ENCODE measurements at regions not wholly inside any gene's neighbourhood (a gene's known extent, or its start where the extent isn't known, plus 50 kb on each side); places are given as distances from the start of the nearest gene placed in this dataset.

DNA sequence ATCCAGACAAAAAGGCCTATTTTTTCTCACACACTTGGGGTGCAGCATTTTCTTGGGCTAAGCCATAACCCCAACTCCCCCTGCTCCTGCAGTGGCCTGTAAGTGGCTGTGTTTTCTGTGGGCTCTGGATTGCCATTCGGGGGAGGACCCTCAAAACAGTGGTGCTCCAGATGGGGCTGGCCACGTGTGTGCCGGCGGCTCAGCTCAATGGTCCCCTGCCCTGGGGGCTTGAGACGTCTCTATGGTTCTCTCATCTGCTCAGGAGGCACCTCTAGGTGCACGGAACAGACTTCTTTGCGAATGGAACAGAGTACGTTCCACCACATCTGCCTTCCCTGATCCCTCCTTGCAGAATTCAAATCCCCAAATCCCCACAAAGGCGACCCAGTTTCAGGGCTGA, 250.0 kb upstream of the SHH start:
- CTCF ChIA-PET: no interaction called here
- WGBS (ENCODE audit: missing lambda C conversion rate): 54% methylated on average over 9 of the region's 9 CpGs
- Histone ChIP-seq H3K9me3 (no peaks in the 10 kb centered on the region), H3K4me3 (no peak overlapping the region), H3K4me1 (peaks cover 15% of the 10 kb centered on the region), H3K4me2 (no peak overlapping the region), H3K27ac (no peak overlapping the region)
- ATAC-seq: no peak
- POLR2A ChIA-PET: no interaction called here
- no peak for FAIRE-seq
- TF ChIP-seq GATA3 (IDR thresholded peaks at IDR 0.05; ENCODE audit: borderline replicate concordance) (no peak), E2F6 (IDR thresholded peaks at IDR 0.05; ENCODE audit: borderline replicate concordance, low read depth) (no peak), RFX5 (IDR thresholded peaks at IDR 0.05) (no peak), BHLHE40 (IDR thresholded peaks at IDR 0.05; ENCODE audit: low read depth, low read length) (no peak), MAZ (IDR thresholded peaks at IDR 0.05; ENCODE audit: borderline replicate concordance, low read depth, low read length) (no peak), NR3C1 (IDR thresholded peaks at IDR 0.05) (no peak)
- TF ChIP-seq, protein P1, sequence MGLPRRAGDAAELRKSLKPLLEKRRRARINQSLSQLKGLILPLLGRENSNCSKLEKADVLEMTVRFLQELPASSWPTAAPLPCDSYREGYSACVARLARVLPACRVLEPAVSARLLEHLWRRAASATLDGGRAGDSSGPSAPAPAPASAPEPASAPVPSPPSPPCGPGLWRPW (IDR thresholded peaks at IDR 0.05): no peak
- no peak for DNase-seq (ENCODE audit: low read depth in 1 of 2, low spot score in 1 of 2)

- ChIA-PET POLR2A (no interaction called here), CTCF (no interaction called here)
- TF ChIP-seq EP300 (IDR thresholded peaks at IDR 0.05) (no peak), NPAS2 (CRISPR knock-in tag; IDR thresholded peaks at IDR 0.05; ENCODE audit: borderline replicate concordance) (no peak), PBX3 (IDR thresholded peaks at IDR 0.05) (no peak), MYC (IDR thresholded peaks at IDR 0.05; ENCODE audit: borderline replicate concordance, low read length) (no peak), ATOH8 (CRISPR knock-in tag; IDR thresholded peaks at IDR 0.05; ENCODE audit: low read depth) (no peak), ZC3H11A (IDR thresholded peaks at IDR 0.05) (no peak), HDAC2 (IDR thresholded peaks at IDR 0.05) (no peak), EHMT2 (IDR thresholded peaks at IDR 0.05; ENCODE audit: low read depth) (no peak), HOXB13 (CRISPR knock-in tag; IDR thresholded peaks at IDR 0.05; ENCODE audit: low read depth) (no peak), RAD21 (conservative IDR thresholded peaks at IDR 0.05 in 1 of 2, IDR thresholded peaks at IDR 0.05 in 1 of 2) (no peak), JUNB (IDR thresholded peaks at IDR 0.05) (no peak), GATA3 (IDR thresholded peaks at IDR 0.05; ENCODE audit: borderline replicate concordance) (no peak)
- TF ChIP-seq, protein P2, sequence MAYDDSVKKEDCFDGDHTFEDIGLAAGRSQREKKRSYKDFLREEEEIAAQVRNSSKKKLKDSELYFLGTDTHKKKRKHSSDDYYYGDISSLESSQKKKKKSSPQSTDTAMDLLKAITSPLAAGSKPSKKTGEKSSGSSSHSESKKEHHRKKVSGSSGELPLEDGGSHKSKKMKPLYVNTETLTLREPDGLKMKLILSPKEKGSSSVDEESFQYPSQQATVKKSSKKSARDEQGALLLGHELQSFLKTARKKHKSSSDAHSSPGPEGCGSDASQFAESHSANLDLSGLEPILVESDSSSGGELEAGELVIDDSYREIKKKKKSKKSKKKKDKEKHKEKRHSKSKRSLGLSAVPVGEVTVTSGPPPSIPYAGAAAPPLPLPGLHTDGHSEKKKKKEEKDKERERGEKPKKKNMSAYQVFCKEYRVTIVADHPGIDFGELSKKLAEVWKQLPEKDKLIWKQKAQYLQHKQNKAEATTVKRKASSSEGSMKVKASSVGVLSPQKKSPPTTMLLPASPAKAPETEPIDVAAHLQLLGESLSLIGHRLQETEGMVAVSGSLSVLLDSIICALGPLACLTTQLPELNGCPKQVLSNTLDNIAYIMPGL (CRISPR knock-in tag; IDR thresholded peaks at IDR 0.05; ENCODE audit: borderline replicate concordance): no peak
- WGBS (ENCODE audit: missing lambda C conversion rate): 60% methylated on average over 11 of the region's 11 CpGs
- DNase-seq (ENCODE audit: low read depth in 1 of 2, low spot score in 1 of 2) (no peak), ATAC-seq (no peak), FAIRE-seq (no peak)
- Histone ChIP-seq H3K27ac (no peak overlapping the region), H3K4me2 (no peak overlapping the region), H3K4me3 (no peak overlapping the region), H3K4me1 (peaks cover 15% of the 10 kb centered on the region), H3K9me3 (no peaks in the 10 kb centered on the region)
Measured at GRCh38 chr7:156061689-156062255, 249.5 kb upstream of the SHH start.

GRCh38 chr7:156060925-156061324, 248.7 kb upstream of the SHH start:
- ATAC-seq (no peak), DNase-seq (ENCODE audit: low read depth in 1 of 2, low spot score in 1 of 2) (no peak), FAIRE-seq (no peak)
- ChIA-PET CTCF (no interaction called here), POLR2A (no interaction called here)
- no peak overlapping the region for H3K27ac ChIP-seq
- H3K4me3 ChIP-seq: no peak overlapping the region
- no peak overlapping the region for H3K4me2 ChIP-seq
- 38% methylated on average over 15 of the region's 15 CpGs for WGBS (ENCODE audit: missing lambda C conversion rate)
- peaks cover 15% of the 10 kb centered on the region for H3K4me1 ChIP-seq
- no peaks in the 10 kb centered on the region for H3K9me3 ChIP-seq
- no peak for TF ChIP-seq RAD21 (conservative IDR thresholded peaks at IDR 0.05 in 1 of 2, IDR thresholded peaks at IDR 0.05 in 1 of 2)
- TF ChIP-seq SMC3 (IDR thresholded peaks at IDR 0.05): no peak
